HEK293 (cell line): ENCODE measurements at regions not wholly inside any gene's neighbourhood (a gene's known extent, or its start where the extent isn't known, plus 50 kb on each side); places are given as distances from the start of the nearest gene placed in this dataset.

Experiments used
- ZNF324 ChIP-seq: fragments of 450-650 bp; formaldehyde crosslinking; IDR thresholded peaks from 2 replicates; pipeline ENCODE4 v1.5.1; 2016; ENCODE audit warnings: missing biosample characterization, missing genetic modification characterization
- TF ChIP-seq, protein P1 (sequence below): fragments of 450-650 bp; formaldehyde crosslinking; IDR thresholded peaks from 2 replicates; pipeline ENCODE4 v1.5.1; 2016; ENCODE audit warnings: missing biosample characterization, missing genetic modification characterization

- TF ChIP-seq ZNF324 (tag by site-specific recombination): no peak
- TF ChIP-seq, protein P1, sequence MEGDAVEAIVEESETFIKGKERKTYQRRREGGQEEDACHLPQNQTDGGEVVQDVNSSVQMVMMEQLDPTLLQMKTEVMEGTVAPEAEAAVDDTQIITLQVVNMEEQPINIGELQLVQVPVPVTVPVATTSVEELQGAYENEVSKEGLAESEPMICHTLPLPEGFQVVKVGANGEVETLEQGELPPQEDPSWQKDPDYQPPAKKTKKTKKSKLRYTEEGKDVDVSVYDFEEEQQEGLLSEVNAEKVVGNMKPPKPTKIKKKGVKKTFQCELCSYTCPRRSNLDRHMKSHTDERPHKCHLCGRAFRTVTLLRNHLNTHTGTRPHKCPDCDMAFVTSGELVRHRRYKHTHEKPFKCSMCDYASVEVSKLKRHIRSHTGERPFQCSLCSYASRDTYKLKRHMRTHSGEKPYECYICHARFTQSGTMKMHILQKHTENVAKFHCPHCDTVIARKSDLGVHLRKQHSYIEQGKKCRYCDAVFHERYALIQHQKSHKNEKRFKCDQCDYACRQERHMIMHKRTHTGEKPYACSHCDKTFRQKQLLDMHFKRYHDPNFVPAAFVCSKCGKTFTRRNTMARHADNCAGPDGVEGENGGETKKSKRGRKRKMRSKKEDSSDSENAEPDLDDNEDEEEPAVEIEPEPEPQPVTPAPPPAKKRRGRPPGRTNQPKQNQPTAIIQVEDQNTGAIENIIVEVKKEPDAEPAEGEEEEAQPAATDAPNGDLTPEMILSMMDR (tag by site-specific recombination): no peak
Measured at GRCh38 chr18:78126106-78126505, 853.5 kb upstream of the SALL3 start.
